ENCODE measurements at regions not wholly inside any gene's neighbourhood (a gene's known extent, or its start where the extent isn't known, plus 50 kb on each side); places are given as distances from the start of the nearest gene placed in this dataset.

- TF ChIP-seq ZNF26 (tag by site-specific recombination; IDR thresholded peaks at IDR 0.05) (no peak), EGR2 (tag by site-specific recombination; IDR thresholded peaks at IDR 0.05; ENCODE audit: low read depth) (no peak), ZFP69B (tag by site-specific recombination; IDR thresholded peaks at IDR 0.05) (no peak)
Measured at GRCh38 chr5:120788481-120788880, 324.4 kb downstream of the PRR16 start (continued).

- no peaks in the 10 kb centered on the region for H3K9me3 ChIP-seq (ENCODE audit: control insufficient read depth, insufficient read depth, low read depth, low read length)
- H3K36me3 ChIP-seq (ENCODE audit: control insufficient read depth in 2 of 2, insufficient read depth in 1 of 2, low read length in 2 of 2) = no peaks in the 10 kb centered on the region
- no peaks in the 10 kb centered on the region for H3K4me1 ChIP-seq (ENCODE audit: control insufficient read depth, insufficient read depth, low read length)
- CTCF ChIA-PET = no interaction called here
- POLR2A ChIA-PET = no interaction called here
- H3K4me3 ChIP-seq (ENCODE audit: low read depth, low read length) = no peak overlapping the region
- H3K27ac ChIP-seq (ENCODE audit: extremely low read depth, low read depth, low read length) = no peak overlapping the region
- no peak for TF ChIP-seq ZNF23 (tag by site-specific recombination; IDR thresholded peaks at IDR 0.05; ENCODE audit: borderline replicate concordance)
- no peak for TF ChIP-seq ZNF335 (tag by site-specific recombination; conservative IDR thresholded peaks at IDR 0.05)
- TF ChIP-seq ZNF202 (tag by site-specific recombination; IDR thresholded peaks at IDR 0.05; ENCODE audit: borderline replicate concordance) = no peak
- TF ChIP-seq MEIS1 (CRISPR knock-in tag; IDR thresholded peaks at IDR 0.05; ENCODE audit: borderline replicate concordance) = no peak
- no peak for TF ChIP-seq ZNF214 (tag by site-specific recombination; IDR thresholded peaks at IDR 0.05; ENCODE audit: borderline replicate concordance)
- no peak for TF ChIP-seq ZNF221 (tag by site-specific recombination; IDR thresholded peaks at IDR 0.05; ENCODE audit: borderline replicate concordance)
Measured at GRCh38 chr5:120789918-120790317, 325.8 kb downstream of the PRR16 start.

GRCh38 chr5:120790339-120790738 lies 326.2 kb downstream of the PRR16 start:
- Histone ChIP-seq H3K27ac (ENCODE audit: extremely low read depth, low read depth, low read length) (no peak overlapping the region), H3K9me3 (ENCODE audit: control insufficient read depth, insufficient read depth, low read depth, low read length) (no peaks in the 10 kb centered on the region), H3K36me3 (ENCODE audit: control insufficient read depth in 2 of 2, insufficient read depth in 1 of 2, low read length in 2 of 2) (no peaks in the 10 kb centered on the region), H3K4me1 (ENCODE audit: control insufficient read depth, insufficient read depth, low read length) (no peaks in the 10 kb centered on the region), H3K4me3 (ENCODE audit: low read depth, low read length) (no peak overlapping the region)
- ChIA-PET POLR2A (no interaction called here), CTCF (no interaction called here)
- TF ChIP-seq RBAK (tag by site-specific recombination; IDR thresholded peaks at IDR 0.05) (no peak), ZNF280D (tag by site-specific recombination; IDR thresholded peaks at IDR 0.05) (no peak), TRIM28 (IDR thresholded peaks at IDR 0.05; ENCODE audit: borderline replicate concordance, low read length) (no peak), ZNF645 (tag by site-specific recombination; IDR thresholded peaks at IDR 0.05) (no peak), ZNF600 (tag by site-specific recombination; IDR thresholded peaks at IDR 0.05) (no peak), ZNF521 (tag by site-specific recombination; IDR thresholded peaks at IDR 0.05) (no peak), KLF10 (tag by site-specific recombination; IDR thresholded peaks at IDR 0.05) (no peak), ZNF560 (tag by site-specific recombination; IDR thresholded peaks at IDR 0.05; ENCODE audit: borderline replicate concordance) (no peak), ZBTB6 (tag by site-specific recombination; IDR thresholded peaks at IDR 0.05) (no peak), ZNF112 (tag by site-specific recombination; IDR thresholded peaks at IDR 0.05) (no peak), ZNF623 (tag by site-specific recombination; IDR thresholded peaks at IDR 0.05) (no peak), ZNF175 (tag by site-specific recombination; IDR thresholded peaks at IDR 0.05) (no peak)
